GM12878 (cell line): ENCODE measurements at regions not wholly inside any gene's neighbourhood (a gene's known extent, or its start where the extent isn't known, plus 50 kb on each side); places are given as distances from the start of the nearest gene placed in this dataset.

Experiments
- MEF2B ChIP-seq: fragments of 450-650 bp; IDR thresholded peaks from 2 replicates; pipeline ENCODE4 v1.6.1; 2018; ENCODE audit warnings: mild to moderate bottlenecking, moderate library complexity; ENCODE audit not compliant: partially characterized antibody, poor library complexity, severe bottlenecking
- MTA3 ChIP-seq: IDR thresholded peaks from 2 replicates; pipeline ENCODE4 v1.6.1; 2012; ENCODE audit warnings: low read length, inconsistent platforms, borderline replicate concordance
- POLR2A ChIP-seq: IDR thresholded peaks from 2 replicates; pipeline ENCODE4 v1.6.1; 2011; ENCODE audit warnings: low read depth, mild to moderate bottlenecking, low read length
- RAD51 ChIP-seq: fragments of 450-650 bp; IDR thresholded peaks from 2 replicates; pipeline ENCODE4 v1.6.1; 2016; ENCODE audit warnings: moderate library complexity, mild to moderate bottlenecking, inconsistent platforms
- SRF ChIP-seq, 2 experiments: IDR thresholded peaks; 2 replicates each; pipeline ENCODE4 v1.6.1; 2011; ENCODE audit warnings: low read depth in 2 of 2, low read length in 2 of 2, mild to moderate bottlenecking in 1 of 2, moderate library complexity in 1 of 2
- TF ChIP-seq, protein P1 (sequence below): fragments of 450-650 bp; formaldehyde crosslinking; IDR thresholded peaks from 2 replicates; pipeline ENCODE4 v1.4.0; 2020; ENCODE audit warnings: mild to moderate bottlenecking, moderate library complexity
- TF ChIP-seq, protein P2 (sequence below): fragments of 450-650 bp; IDR thresholded peaks from 2 replicates; pipeline ENCODE4 v1.6.1; 2017; ENCODE audit warnings: mild to moderate bottlenecking
- TF ChIP-seq, protein P3 (sequence below): IDR thresholded peaks from 2 replicates; pipeline ENCODE4 v1.6.1; 2011; ENCODE audit warnings: low read depth, mild to moderate bottlenecking, low read length, moderate library complexity, borderline replicate concordance; ENCODE audit errors: extremely low read depth

DNA sequence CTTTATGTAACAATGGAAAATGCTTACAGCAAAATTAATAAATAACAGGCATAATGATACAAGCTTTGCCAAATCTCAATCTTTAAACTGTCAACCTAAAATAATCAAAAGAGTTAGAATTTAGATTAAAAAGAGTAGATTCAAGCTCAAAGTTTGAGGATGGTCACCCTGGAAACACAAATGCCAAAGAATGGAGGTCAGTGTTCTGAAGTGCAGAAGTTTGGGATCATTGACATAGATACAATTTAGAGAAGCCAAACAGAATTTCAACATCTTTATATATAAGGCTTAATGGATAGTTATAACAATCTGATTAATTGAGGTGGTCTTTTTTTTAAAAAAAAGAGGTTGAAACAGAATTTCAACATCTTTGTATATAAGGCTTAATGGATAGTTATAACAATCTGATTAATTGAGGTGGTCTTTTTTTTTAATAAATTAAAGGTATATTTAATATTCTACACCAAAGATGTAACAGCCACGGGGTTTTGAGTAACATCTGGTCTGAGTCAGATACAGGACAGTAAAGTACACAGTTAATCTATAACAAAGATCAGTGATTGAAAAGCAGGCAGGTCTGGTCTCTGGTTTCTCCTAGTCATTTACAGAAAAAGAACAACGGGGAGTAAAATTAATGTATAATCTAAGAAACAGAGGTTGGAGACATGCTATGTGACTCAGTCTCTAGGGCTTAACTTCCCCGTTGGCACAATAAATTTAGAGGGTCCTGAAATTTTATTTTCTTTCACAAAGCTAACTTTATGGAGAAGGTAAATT is 490.7 kb downstream of the GBE1 start (continued):
- TF ChIP-seq, protein P1, sequence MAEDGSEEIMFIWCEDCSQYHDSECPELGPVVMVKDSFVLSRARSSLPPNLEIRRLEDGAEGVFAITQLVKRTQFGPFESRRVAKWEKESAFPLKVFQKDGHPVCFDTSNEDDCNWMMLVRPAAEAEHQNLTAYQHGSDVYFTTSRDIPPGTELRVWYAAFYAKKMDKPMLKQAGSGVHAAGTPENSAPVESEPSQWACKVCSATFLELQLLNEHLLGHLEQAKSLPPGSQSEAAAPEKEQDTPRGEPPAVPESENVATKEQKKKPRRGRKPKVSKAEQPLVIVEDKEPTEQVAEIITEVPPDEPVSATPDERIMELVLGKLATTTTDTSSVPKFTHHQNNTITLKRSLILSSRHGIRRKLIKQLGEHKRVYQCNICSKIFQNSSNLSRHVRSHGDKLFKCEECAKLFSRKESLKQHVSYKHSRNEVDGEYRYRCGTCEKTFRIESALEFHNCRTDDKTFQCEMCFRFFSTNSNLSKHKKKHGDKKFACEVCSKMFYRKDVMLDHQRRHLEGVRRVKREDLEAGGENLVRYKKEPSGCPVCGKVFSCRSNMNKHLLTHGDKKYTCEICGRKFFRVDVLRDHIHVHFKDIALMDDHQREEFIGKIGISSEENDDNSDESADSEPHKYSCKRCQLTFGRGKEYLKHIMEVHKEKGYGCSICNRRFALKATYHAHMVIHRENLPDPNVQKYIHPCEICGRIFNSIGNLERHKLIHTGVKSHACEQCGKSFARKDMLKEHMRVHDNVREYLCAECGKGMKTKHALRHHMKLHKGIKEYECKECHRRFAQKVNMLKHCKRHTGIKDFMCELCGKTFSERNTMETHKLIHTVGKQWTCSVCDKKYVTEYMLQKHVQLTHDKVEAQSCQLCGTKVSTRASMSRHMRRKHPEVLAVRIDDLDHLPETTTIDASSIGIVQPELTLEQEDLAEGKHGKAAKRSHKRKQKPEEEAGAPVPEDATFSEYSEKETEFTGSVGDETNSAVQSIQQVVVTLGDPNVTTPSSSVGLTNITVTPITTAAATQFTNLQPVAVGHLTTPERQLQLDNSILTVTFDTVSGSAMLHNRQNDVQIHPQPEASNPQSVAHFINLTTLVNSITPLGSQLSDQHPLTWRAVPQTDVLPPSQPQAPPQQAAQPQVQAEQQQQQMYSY (CRISPR knock-in tag), result no peak
- TF ChIP-seq MEF2B, result no peak
- no peak for TF ChIP-seq SRF (IDR thresholded peaks at IDR 0.05; ENCODE audit: low read depth in 2 of 2, low read length in 2 of 2)
- no peak for TF ChIP-seq RAD51
- TF ChIP-seq, protein P2, sequence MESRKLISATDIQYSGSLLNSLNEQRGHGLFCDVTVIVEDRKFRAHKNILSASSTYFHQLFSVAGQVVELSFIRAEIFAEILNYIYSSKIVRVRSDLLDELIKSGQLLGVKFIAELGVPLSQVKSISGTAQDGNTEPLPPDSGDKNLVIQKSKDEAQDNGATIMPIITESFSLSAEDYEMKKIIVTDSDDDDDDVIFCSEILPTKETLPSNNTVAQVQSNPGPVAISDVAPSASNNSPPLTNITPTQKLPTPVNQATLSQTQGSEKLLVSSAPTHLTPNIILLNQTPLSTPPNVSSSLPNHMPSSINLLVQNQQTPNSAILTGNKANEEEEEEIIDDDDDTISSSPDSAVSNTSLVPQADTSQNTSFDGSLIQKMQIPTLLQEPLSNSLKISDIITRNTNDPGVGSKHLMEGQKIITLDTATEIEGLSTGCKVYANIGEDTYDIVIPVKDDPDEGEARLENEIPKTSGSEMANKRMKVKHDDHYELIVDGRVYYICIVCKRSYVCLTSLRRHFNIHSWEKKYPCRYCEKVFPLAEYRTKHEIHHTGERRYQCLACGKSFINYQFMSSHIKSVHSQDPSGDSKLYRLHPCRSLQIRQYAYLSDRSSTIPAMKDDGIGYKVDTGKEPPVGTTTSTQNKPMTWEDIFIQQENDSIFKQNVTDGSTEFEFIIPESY, result no peak
- TF ChIP-seq, protein P3, sequence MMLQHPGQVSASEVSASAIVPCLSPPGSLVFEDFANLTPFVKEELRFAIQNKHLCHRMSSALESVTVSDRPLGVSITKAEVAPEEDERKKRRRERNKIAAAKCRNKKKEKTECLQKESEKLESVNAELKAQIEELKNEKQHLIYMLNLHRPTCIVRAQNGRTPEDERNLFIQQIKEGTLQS, result no peak
- no peak for TF ChIP-seq POLR2A
- TF ChIP-seq MTA3, result no peak
- TF ChIP-seq, all 136 proteins: peak for 0
